Fibroblast of lung (primary cell): ENCODE measurements at regions not wholly inside any gene's neighbourhood (a gene's known extent, or its start where the extent isn't known, plus 50 kb on each side); places are given as distances from the start of the nearest gene placed in this dataset.

Experiments
- CTCF ChIP-seq, 2 donors: IDR thresholded peaks in 1 of 2; conservative IDR thresholded peaks in 1 of 2; 1 replicate in 1 of 2; 2 replicates in 1 of 2; pipeline ENCODE4 v1.5.1; 2011 to 2012; ENCODE audit warnings: low read length in 2 of 2, control low read depth in 1 of 2, inconsistent platforms in 1 of 2, low read depth in 1 of 2, mild to moderate bottlenecking in 1 of 2
- EZH2 ChIP-seq: IDR thresholded peaks from 2 replicates; pipeline ENCODE4 v1.5.1; 2012; ENCODE audit warnings: low read length, control low read depth, mild to moderate bottlenecking; ENCODE audit errors: missing control alignments

GRCh38 chr7:20470726-20471125, 140.0 kb downstream of the ITGB8 start:
- TF ChIP-seq EZH2 (no peak), CTCF (conservative IDR thresholded peaks at IDR 0.05 in 1 of 2, IDR thresholded peaks at IDR 0.05 in 1 of 2; ENCODE audit: low read depth in 1 of 2, low read length in 2 of 2) (no peak)
